Muscle of leg (tissue), 3 donors: ENCODE measurements at regions not wholly inside any gene's neighbourhood (a gene's known extent, or its start where the extent isn't known, plus 50 kb on each side); places are given as distances from the start of the nearest gene placed in this dataset.
"Not testable (repeated sequence)": the region's sequence is repeated elsewhere in the genome, so short reads cannot be mapped to it uniquely, and the experiment has no call there.

ENCODE experiments used
- DNase-seq: peaks from one replicate; pipeline ENCODE4 v3.0.0; 2013
- H3K27ac ChIP-seq: one replicate; pipeline ENCODE4 v1.5.1; 2013; ENCODE audit warnings: mild to moderate bottlenecking, low read length, control low read depth
- H3K27me3 ChIP-seq: one replicate; pipeline ENCODE4 v1.6.1; 2013; ENCODE audit warnings: low read length; ENCODE audit not compliant: control insufficient read depth, insufficient read depth
- H3K36me3 ChIP-seq: one replicate; pipeline ENCODE4 v1.6.1; 2013; ENCODE audit warnings: low read length; ENCODE audit not compliant: control insufficient read depth, insufficient read depth
- H3K4me1 ChIP-seq: one replicate; pipeline ENCODE4 v1.6.1; 2013; ENCODE audit warnings: low read length; ENCODE audit not compliant: control insufficient read depth, insufficient read depth
- H3K4me3 ChIP-seq: one replicate; pipeline ENCODE4 v1.5.1; 2013; ENCODE audit warnings: low read length, control low read depth
- H3K9me3 ChIP-seq: replicated peaks from 2 replicates; pipeline ENCODE4 v1.6.1; 2013; ENCODE audit warnings: low read depth, low read length; ENCODE audit not compliant: control insufficient read depth
- WGBS: methylation state at CpG from one replicate; pipeline ENCODE4 v1.1.5; 2013; ENCODE audit warnings: missing lambda C conversion rate; ENCODE audit not compliant: insufficient coverage; 5-methylcytosine and 5-hydroxymethylcytosine counted together

DNA sequence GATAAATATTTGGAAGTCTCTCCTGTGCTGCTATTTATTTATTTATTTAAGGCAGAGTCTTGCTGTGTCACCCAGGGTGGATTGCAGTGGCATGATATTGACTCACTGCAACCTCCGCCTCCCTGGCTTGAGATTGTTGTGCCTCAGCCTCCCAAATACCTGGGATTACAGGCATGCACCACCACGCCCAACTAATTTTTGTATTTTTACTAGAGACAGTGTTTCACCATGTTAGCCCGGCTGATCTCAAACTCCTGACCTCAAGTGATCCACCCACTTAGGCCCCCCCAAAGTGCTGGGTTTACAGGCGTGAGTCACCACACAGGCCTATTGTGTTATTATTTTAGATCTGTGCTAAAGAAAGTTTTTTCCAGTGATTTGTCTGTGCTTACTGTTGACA, 225.2 kb downstream of the CCER1 start:
- no peak for DNase-seq
- Histone ChIP-seq H3K27ac (no peak overlapping the region), H3K36me3 (no peaks in the 10 kb centered on the region), H3K4me3 (no peak overlapping the region), H3K27me3 (no peaks in the 10 kb centered on the region), H3K4me1 (no peaks in the 10 kb centered on the region), H3K9me3 (no peaks in the 10 kb centered on the region)
- WGBS: 90% methylated on average over 2 of the region's 4 CpGs

DNA sequence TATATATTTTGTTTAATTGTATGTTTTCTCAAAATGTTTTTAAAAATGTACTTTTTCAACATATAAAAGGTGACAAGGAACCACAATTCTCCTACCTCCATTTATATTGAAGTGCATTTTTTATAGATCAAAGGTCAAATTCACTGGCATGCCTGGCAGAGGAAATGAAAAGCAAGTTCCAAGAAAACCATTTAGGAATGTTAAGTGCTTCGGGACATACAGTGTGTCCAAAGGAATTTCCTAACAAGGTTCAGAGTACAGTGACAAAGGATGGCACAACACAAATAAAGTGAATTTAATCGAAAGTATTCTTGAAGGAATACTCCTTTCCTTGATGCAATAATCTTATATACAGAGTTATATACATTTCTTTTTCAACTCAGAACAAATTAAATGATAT, 242.3 kb downstream of the CCER1 start:
- no peaks in the 10 kb centered on the region for H3K9me3 ChIP-seq
- H3K36me3 ChIP-seq: no peaks in the 10 kb centered on the region
- no CpG with 5 or more reads among the region's 2 CpGs for WGBS
- H3K4me3 ChIP-seq: no peak overlapping the region
- H3K4me1 ChIP-seq: no peaks in the 10 kb centered on the region
- H3K27me3 ChIP-seq: no peaks in the 10 kb centered on the region
- no peak overlapping the region for H3K27ac ChIP-seq
- no peak for DNase-seq

DNA sequence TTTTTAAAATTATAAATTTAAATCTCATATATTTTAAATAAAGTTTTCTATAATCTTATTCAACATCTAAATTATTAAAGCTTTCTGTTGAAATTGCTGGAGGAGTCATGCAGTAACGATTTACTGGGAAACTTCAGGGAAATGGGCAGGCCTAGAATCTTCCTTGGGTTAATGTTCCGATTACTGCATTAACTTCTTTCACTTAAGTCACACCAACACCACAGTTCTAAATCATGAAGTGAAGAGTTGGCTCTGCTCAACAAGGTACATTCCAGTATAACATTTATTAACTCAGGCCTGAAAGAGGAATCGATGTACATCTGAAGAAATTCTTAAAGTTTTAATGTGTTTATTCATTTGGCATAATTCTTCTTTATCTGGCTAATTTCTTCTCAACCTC, 244.3 kb downstream of the CCER1 start:
- no peak overlapping the region for H3K4me3 ChIP-seq
- WGBS: no CpG with 5 or more reads among the region's 3 CpGs
- H3K4me1 ChIP-seq: no peaks in the 10 kb centered on the region
- no peaks in the 10 kb centered on the region for H3K36me3 ChIP-seq
- DNase-seq: no peak
- no peak overlapping the region for H3K27ac ChIP-seq
- H3K27me3 ChIP-seq: no peaks in the 10 kb centered on the region
- H3K9me3 ChIP-seq: no peaks in the 10 kb centered on the region

DNA sequence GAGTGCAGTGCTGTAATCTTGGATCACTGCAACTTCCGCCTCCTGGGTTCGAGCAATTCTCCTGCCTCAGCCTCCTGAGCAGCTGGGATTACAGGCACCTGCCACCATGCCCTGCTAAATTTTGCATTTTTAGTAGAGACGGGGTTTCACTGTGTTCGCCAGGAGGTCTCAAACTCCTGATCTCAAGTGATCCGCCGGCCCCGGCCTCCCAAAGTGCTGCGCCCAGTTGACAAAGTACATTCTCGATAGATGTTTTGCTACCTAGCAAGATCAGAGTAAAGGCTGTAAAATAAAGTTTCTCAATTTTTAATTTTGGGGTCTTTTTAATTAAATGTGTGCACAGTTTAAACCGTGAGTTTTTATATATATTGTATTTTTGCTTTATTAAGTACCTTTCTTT, 248.9 kb downstream of the CCER1 start:
- WGBS: 88% methylated on average over 6 of the region's 10 CpGs
- no peak overlapping the region for H3K4me3 ChIP-seq

DNA sequence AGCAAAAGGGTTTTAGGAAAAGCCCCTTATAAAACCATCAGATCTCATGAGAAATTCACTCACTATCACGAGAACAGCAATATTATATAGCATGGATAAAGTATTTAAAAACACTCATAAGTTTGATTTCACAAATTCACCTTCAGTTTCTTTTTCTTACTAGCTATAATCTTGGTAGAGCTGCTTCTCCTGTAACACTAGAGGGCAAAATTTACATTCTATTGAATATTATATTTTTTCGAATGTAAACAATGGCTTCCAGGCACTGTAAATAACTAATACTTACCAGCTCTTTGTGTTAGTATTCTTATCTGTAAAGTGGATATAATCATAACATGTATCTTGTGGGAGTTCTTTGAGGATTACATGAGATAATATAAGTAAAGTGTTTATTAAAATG, 259.6 kb downstream of the CCER1 start:
- no peaks in the 10 kb centered on the region for H3K4me1 ChIP-seq
- WGBS: no CpG with 5 or more reads among the region's 2 CpGs
- no peaks in the 10 kb centered on the region for H3K9me3 ChIP-seq
- no peak for DNase-seq
- no peaks in the 10 kb centered on the region for H3K36me3 ChIP-seq
- H3K4me3 ChIP-seq: no peak overlapping the region
- H3K27ac ChIP-seq: no peak overlapping the region
- H3K27me3 ChIP-seq: no peaks in the 10 kb centered on the region

More for the DNA sequence above, 248.9 kb downstream of the CCER1 start:
- Histone ChIP-seq H3K4me1 (no peaks in the 10 kb centered on the region), H3K27me3 (no peaks in the 10 kb centered on the region), H3K9me3 (no peaks in the 10 kb centered on the region), H3K27ac (no peak overlapping the region), H3K36me3 (no peaks in the 10 kb centered on the region)
- no peak for DNase-seq

DNA sequence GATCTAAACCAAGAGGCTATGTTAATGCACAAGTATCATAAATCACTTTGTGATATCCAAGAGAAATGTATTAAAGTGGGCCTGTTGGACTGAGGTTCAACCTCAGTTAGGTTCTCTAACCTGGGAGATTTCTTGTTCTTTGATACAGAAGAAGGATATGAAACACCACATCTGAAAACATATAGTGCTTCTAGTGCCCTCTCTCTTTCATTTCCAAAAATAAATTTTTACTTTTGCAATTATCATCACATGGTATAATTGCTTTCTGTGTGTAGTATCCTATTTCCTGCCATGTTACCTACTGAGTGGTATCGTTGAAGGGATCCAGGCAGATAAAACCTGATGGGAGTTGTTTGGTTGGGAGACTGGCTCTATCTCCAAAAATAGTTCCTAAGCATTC, 264.9 kb downstream of the CCER1 start:
- no CpG with 5 or more reads among the region's 1 CpG for WGBS
- no peaks in the 10 kb centered on the region for H3K36me3 ChIP-seq
- DNase-seq: no peak
- no peaks in the 10 kb centered on the region for H3K27me3 ChIP-seq
- H3K4me3 ChIP-seq: no peak overlapping the region
- H3K27ac ChIP-seq: no peak overlapping the region
- no peaks in the 10 kb centered on the region for H3K9me3 ChIP-seq
- no peaks in the 10 kb centered on the region for H3K4me1 ChIP-seq

DNA sequence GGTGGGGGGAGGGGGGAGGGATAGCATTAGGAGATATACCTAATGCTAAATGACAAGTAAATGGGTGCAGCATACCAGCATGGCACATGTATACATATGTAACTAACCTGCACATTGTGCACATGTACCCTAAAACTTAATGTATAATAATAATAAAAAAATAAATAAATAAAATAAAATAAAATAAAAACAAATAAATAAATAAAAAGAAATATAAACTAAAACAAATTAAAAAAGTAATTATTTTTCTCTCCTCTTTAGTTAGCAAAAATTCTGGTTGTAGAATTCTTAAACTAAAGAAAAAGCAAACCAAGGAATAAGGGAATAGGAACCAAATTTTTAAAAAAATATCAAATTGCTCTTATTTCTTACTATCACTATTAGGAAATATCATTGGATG, 267.3 kb downstream of the CCER1 start:
- not testable (repeated sequence) for H3K9me3 ChIP-seq

DNA sequence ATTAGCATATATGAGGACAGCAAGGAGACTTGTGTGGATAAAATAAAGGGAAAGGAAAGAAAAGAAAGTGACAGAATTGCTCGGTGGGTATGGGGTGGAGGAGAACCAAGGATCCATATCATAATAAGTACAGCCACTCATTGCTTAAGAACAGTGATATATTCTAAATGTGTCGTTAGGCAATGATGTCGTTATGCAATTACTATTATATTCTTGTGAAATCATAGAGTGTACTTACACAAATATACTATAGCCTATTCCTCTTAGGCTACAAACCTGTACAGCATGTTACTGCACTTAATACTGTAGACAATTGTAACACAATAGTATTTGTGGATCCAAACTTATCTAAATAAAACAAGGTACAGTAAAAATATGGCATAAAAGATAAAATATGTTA, 271.1 kb downstream of the CCER1 start:
- Histone ChIP-seq H3K27ac (no peak overlapping the region), H3K4me1 (no peaks in the 10 kb centered on the region), H3K9me3 (no peaks in the 10 kb centered on the region), H3K36me3 (no peaks in the 10 kb centered on the region), H3K4me3 (no peak overlapping the region), H3K27me3 (no peaks in the 10 kb centered on the region)
- DNase-seq: no peak
- WGBS: no CpG with 5 or more reads among the region's 3 CpGs

More for the DNA sequence above, 267.3 kb downstream of the CCER1 start:
- H3K27ac ChIP-seq, H3K27me3 ChIP-seq, DNase-seq, H3K36me3 ChIP-seq, H3K4me1 ChIP-seq, H3K4me3 ChIP-seq: not testable (repeated sequence)

DNA sequence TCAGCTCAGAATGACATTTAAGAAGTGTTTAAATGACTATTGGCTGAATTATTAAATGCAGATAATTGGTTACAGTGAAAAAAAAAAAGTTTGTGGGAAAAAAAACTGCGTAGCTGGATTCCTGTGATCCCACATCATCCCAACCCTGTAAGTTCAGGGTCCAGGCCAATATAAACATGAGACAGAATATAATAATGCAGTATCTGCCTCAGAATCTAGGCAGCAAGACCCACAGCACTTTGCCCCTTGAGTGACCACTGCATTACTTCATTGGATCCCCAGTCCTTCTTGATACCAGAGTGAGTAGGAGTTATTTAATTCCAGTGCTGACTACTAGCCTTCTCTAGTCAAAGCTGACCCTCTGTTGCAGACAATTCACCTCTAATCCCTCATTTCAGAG, 272.6 kb downstream of the CCER1 start:
- WGBS: no CpG with 5 or more reads among the region's 1 CpG
- no peak for DNase-seq

DNA sequence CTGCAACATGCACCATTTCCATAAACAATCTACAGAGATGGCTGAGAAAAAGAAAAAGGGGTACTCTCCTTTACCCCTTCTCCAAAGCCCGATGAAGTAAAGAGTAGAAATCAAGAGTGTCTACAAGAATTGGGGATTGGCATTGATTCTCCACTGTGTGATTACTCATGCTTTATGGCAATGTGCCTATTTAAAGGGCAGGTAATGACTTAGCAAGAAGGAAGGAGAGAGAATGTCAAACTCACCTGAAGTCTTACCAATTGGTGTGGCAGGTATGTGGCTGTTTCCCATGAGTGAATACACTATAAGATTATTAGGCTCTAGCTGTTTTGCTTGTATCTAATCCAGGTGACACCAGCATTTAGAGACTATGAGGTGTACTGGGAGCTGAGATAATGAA, 275.3 kb downstream of the CCER1 start:
- H3K4me3 ChIP-seq: no peak overlapping the region
- WGBS: no CpG with 5 or more reads among the region's 1 CpG
- H3K27ac ChIP-seq: no peak overlapping the region
- no peak for DNase-seq
- H3K9me3 ChIP-seq: no peaks in the 10 kb centered on the region
- no peaks in the 10 kb centered on the region for H3K36me3 ChIP-seq
- H3K4me1 ChIP-seq: no peaks in the 10 kb centered on the region
- no peaks in the 10 kb centered on the region for H3K27me3 ChIP-seq

More for the DNA sequence above, 272.6 kb downstream of the CCER1 start:
- Histone ChIP-seq H3K4me3 (no peak overlapping the region), H3K4me1 (no peaks in the 10 kb centered on the region), H3K9me3 (no peaks in the 10 kb centered on the region), H3K27me3 (no peaks in the 10 kb centered on the region), H3K27ac (no peak overlapping the region), H3K36me3 (no peaks in the 10 kb centered on the region)

DNA sequence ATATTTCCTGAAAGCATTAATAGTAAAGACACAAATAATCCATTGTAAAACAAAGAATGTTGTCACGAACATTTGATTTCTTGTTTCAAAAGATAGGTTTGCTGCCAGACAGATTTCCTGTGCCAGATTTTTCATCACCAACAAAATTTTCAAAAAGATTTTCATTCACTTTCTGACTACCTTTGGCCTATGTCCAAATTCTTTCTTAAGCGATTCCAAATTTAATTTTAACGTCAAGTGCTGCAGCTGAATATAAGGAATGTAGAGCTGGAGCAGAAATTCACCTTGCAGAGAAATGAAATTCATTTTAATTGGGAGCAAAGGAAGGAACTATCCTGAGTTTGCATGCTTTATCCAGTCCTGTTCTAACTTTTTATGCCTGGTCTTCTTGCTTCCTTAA, 277.4 kb downstream of the CCER1 start:
- H3K4me3 ChIP-seq: no peak overlapping the region
- peak; percentile 9 for DNase-seq
- WGBS: no CpG with 5 or more reads among the region's 3 CpGs
- H3K27ac ChIP-seq: no peak overlapping the region
- H3K9me3 ChIP-seq: no peaks in the 10 kb centered on the region
- no peaks in the 10 kb centered on the region for H3K4me1 ChIP-seq
- no peaks in the 10 kb centered on the region for H3K27me3 ChIP-seq
- H3K36me3 ChIP-seq: no peaks in the 10 kb centered on the region
